ENCODE measurements at regions not wholly inside any gene's neighbourhood (a gene's known extent, or its start where the extent isn't known, plus 50 kb on each side); places are given as distances from the start of the nearest gene placed in this dataset.
"Not testable (repeated sequence)": the region's sequence is repeated elsewhere in the genome, so short reads cannot be mapped to it uniquely, and the experiment has no call there.

DNA sequence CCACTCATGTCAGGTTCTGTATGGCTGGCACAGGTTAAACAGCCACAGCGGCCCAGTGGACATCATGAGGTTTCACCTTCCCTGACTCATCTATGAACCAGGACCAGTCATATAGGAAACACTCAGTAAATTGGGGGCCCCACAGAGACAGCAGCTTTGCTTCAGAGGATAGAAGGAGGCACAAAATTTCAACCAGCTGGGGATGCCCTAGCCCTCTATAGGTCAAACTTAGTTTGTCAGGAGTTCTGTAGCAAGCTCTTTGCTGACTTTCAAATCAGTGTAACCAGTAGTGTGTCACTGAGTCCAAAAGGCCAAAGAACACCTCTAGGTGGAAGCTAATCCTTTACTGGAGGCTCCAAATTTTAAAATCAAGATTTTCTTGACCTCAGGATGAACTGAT lies 4157.8 kb upstream of the TPTE start:
- H3K27ac ChIP-seq, H3K9me3 ChIP-seq, H3K4me3 ChIP-seq, H3K36me3 ChIP-seq, H3K27me3 ChIP-seq, DNase-seq, H3K4me1 ChIP-seq: not testable (repeated sequence)

GRCh38 chr21:6368824-6369223 lies 4152.6 kb upstream of the TPTE start:
- not testable (repeated sequence) for H3K4me1 ChIP-seq, H3K9me3 ChIP-seq, H3K36me3 ChIP-seq, H3K27me3 ChIP-seq
- peak in 1 of 3 donors; percentile 21 for DNase-seq
- peak overlapping the region in 2 of 4 donors; percentile 44 for H3K4me3 ChIP-seq
- H3K27ac ChIP-seq = peak overlapping the region in 2 of 4 donors; percentile 71 to 79

DNA sequence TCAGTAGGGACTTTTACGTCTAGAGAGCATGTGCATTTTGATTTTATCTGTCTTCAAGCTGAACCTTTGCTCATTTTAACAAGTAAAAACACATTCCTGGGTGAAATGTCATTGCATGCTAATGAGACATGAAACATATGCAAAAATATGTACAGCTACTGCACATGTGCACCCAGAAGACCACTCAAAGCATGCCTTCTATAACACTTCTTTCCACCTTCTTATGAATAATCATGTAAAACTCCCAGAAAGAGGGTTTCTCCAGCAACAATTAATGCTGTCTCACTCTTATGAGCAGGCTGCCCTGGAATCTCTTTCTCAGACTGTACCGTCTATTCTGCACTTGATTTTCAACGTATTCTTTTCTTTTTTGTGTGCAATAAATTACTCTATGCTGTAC lies 4148.1 kb upstream of the TPTE start:
- H3K4me1 ChIP-seq, H3K27me3 ChIP-seq, H3K9me3 ChIP-seq, H3K36me3 ChIP-seq, H3K27ac ChIP-seq: not testable (repeated sequence)
- peak overlapping the region in 1 of 4 donors; percentile 39 for H3K4me3 ChIP-seq
- DNase-seq = peak in 1 of 3 donors; percentile 30

DNA sequence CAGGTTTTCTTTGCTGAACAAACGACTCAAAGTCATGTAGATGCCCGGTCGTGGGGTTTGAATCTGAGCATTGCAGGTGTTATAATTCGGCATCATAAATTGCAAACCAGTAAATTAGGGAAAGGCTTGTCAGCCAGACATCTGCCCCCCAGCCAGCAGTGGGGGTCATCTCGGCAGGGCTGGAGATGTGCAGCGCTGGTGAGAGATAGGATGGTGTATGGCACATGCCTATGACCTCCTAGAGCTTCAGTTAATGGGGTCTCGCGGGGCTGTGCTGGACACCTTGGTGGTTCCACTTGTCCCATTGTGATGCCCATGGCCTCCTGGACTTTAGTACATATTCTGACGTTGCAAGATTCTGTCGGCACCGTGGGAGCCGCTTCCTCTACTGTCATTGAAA lies 4147.2 kb upstream of the TPTE start:
- H3K27ac ChIP-seq, H3K36me3 ChIP-seq, H3K27me3 ChIP-seq, H3K9me3 ChIP-seq, H3K4me1 ChIP-seq, H3K4me3 ChIP-seq: not testable (repeated sequence)
- peak; percentile 19 to 62 (median 57) for DNase-seq
- TF ChIP-seq CTCF (IDR thresholded peaks at IDR 0.05) = peak in 2 of 6 experiments; percentile 15 to 27

GRCh38 chr21:6374926-6375325 lies 4146.5 kb upstream of the TPTE start:
- peak; percentile 9 to 44 (median 28) for DNase-seq
- H3K36me3 ChIP-seq, H3K9me3 ChIP-seq, H3K27me3 ChIP-seq, H3K4me3 ChIP-seq, H3K27ac ChIP-seq, H3K4me1 ChIP-seq: not testable (repeated sequence)

DNA sequence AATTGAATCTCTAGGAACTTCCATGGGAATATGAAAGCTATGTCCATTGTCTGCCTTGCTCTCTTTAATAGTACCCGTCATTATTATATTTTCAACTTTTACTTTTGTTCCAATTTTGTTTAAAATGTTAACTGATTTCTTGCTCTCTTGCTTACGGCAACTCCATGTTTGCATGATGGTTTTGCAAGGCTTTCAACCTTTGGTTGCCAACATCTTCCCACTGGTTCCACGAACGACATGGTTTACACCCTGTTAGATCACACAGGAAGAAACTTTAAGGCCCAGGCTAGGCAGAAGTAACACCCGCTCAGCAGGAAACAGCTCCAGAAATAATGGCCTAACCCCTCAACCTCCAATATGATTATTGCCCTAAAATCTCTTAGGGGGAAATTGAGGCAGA lies 4145.6 kb upstream of the TPTE start:
- not testable (repeated sequence) for H3K27ac ChIP-seq, DNase-seq

GRCh38 chr21:6376321-6377070 lies 4144.9 kb upstream of the TPTE start:
- H3K27ac ChIP-seq, H3K9me3 ChIP-seq, H3K4me1 ChIP-seq, DNase-seq, H3K36me3 ChIP-seq, H3K4me3 ChIP-seq, H3K27me3 ChIP-seq: not testable (repeated sequence)

More for the DNA sequence above, 4145.6 kb upstream of the TPTE start:
- H3K4me1 ChIP-seq, H3K9me3 ChIP-seq, H3K27me3 ChIP-seq, H3K4me3 ChIP-seq, H3K36me3 ChIP-seq: not testable (repeated sequence)

Small RNAs in the stretch of these regions (small RNA-seq; reads per million reads assigned to genes)
- gene RF00019 = 0 reads per million in 2 donors
